H1 (cell line): ENCODE measurements at regions not wholly inside any gene's neighbourhood (a gene's known extent, or its start where the extent isn't known, plus 50 kb on each side); places are given as distances from the start of the nearest gene placed in this dataset.

Source experiments
- GTF2F1 ChIP-seq: IDR thresholded peaks from 2 replicates; pipeline ENCODE4 v1.6.1; 2012; ENCODE audit warnings: low read depth, low read length, improper control_type of control experiment, borderline replicate concordance

DNA sequence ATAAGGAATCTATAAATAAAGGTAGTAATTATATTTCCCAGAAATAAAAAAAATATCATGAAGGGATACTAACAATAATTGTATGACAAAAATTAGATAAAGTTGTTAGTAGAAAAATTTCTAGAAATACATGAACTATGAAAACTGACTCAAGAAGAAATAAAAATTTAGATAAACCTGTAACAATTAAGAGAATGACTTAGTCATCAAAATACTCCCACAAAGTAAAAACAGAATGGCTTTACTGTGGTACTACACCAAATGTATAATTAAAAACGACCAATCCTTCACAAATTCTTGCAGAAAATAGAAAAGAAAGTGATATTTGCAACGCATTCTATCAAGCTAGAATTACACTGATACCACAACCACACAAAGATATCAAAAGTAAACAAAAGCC lies 176.2 kb upstream of the ETV3 start (continued):
- TF ChIP-seq GTF2F1, result no peak
